Activated CD4-positive, alpha-beta memory T cell treated with anti-CD3 and anti-CD28 coated beads, Interleukin-2, amount 10 ng/mL, durations not matched to agents 7 days and 5 days (primary cell): ENCODE measurements at regions not wholly inside any gene's neighbourhood (a gene's known extent, or its start where the extent isn't known, plus 50 kb on each side); places are given as distances from the start of the nearest gene placed in this dataset.
A peak's percentile ranks its signal among the peaks of the same experiment; 100 is the strongest.

ENCODE experiments used
- CTCF ChIA-PET: fragments of 350-600 bp; sonication (Branson Sonifier 250); formaldehyde crosslinking; loops from one replicate; lab custom pipeline; 2021; ENCODE audit warnings: antibody characterized with exemption, inconsistent platforms; lab: Charles Lee
- POLR2A ChIA-PET: fragments of 350-600 bp; sonication (Branson Sonifier 250); formaldehyde crosslinking; loops from one replicate; lab custom pipeline; 2021; ENCODE audit warnings: antibody characterized with exemption; lab: Charles Lee
- DNase-seq: peaks from one replicate; pipeline ENCODE4 v3.0.0-alpha.2; 2020
- H3K27ac Mint-ChIP-seq: one replicate; pipeline ENCODE4 v1.8.0; 2021; ENCODE audit warnings: mild to moderate bottlenecking, mixed read lengths
- H3K27me3 Mint-ChIP-seq: one replicate; pipeline ENCODE4 v1.8.0; 2021; ENCODE audit warnings: mixed read lengths
- H3K36me3 Mint-ChIP-seq: one replicate; pipeline ENCODE4 v1.8.0; 2021; ENCODE audit warnings: low read depth, mixed read lengths
- H3K4me1 Mint-ChIP-seq: one replicate; pipeline ENCODE4 v1.8.0; 2021; ENCODE audit warnings: mixed read lengths
- H3K4me3 Mint-ChIP-seq: one replicate; pipeline ENCODE4 v1.8.0; 2021; ENCODE audit warnings: mild to moderate bottlenecking, mixed read lengths
- H3K9me3 Mint-ChIP-seq: one replicate; pipeline ENCODE4 v1.8.0; 2021; ENCODE audit warnings: mixed read lengths

DNA sequence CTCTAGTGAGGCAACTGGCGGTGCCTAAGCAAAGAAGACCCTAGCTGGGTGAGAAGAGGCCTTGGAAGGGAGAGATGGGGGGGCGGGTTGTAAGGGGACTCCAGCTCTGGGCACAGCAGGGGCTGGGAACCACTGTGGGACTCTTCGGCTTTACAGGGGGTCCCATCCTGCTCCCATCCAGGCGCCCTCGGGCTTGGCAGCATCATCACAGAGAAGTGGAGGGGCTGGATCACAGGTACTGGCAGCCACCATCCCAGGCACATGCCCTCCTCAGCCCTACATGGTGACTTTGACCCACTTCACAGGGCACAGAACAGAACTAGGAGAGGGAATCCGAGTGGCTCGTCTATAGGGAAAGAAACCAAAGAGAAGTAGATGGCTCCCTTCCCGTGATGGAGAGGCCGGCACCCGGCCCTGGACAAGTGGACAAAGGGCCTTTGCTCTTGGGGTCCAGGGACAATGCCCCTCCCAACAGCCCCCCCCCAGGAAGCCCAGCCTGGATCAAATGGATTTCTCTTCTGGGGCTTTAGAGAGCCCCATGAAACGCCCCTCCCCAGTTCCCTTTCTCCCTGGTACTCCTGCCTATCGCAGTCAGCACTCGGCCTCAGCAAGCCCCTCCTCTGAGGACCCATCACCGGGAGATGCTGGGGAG is 54.0 kb upstream of the ECE1 start:
- peaks cover 47% of the 10 kb centered on the region for H3K4me1 Mint-ChIP-seq
- H3K4me3 Mint-ChIP-seq, result peak overlapping the region; percentile 83
- no peaks in the 10 kb centered on the region for H3K27me3 Mint-ChIP-seq
- DNase-seq, result no peak
- H3K27ac Mint-ChIP-seq, result peak overlapping the region; percentile 88
- ChIA-PET CTCF (interaction anchor here (0.8 to 2.2 kb wide), 11 partner anchors 10 to 127 kb away, joined by 3 to 23 read pairs (median 6); partner anchors contain the start of gene ECE1), POLR2A (interaction anchor here (0.7 to 4.0 kb wide), 16 partner anchors 10 to 93 kb away, joined by 3 to 132 read pairs (median 4); partner anchors contain the start of gene ECE1)
- peaks cover 15% of the 10 kb centered on the region for H3K36me3 Mint-ChIP-seq
- H3K9me3 Mint-ChIP-seq, result no peaks in the 10 kb centered on the region

- H3K36me3 Mint-ChIP-seq, result peaks cover 19% of the 10 kb centered on the region
- no peaks in the 10 kb centered on the region for H3K27me3 Mint-ChIP-seq
- H3K27ac Mint-ChIP-seq, result peak overlapping the region; percentile 88
- H3K4me3 Mint-ChIP-seq, result peak overlapping the region; percentile 83
- H3K4me1 Mint-ChIP-seq, result peaks cover 58% of the 10 kb centered on the region
- ChIA-PET POLR2A (interaction anchor here (0.6 to 4.0 kb wide), 8 partner anchors 9 to 71 kb away, joined by 3 to 132 read pairs (median 4); partner anchors contain the start of gene ECE1), CTCF (interaction anchor here (1.1 to 2.7 kb wide), 2 partner anchors 73 to 88 kb away, joined by 4 to 10 read pairs; no protein-coding TSS in a partner anchor)
- peak; percentile 58 for DNase-seq
- no peaks in the 10 kb centered on the region for H3K9me3 Mint-ChIP-seq
Observed at GRCh38 chr1:21342961-21343838, 52.9 kb upstream of the ECE1 start.

DNA sequence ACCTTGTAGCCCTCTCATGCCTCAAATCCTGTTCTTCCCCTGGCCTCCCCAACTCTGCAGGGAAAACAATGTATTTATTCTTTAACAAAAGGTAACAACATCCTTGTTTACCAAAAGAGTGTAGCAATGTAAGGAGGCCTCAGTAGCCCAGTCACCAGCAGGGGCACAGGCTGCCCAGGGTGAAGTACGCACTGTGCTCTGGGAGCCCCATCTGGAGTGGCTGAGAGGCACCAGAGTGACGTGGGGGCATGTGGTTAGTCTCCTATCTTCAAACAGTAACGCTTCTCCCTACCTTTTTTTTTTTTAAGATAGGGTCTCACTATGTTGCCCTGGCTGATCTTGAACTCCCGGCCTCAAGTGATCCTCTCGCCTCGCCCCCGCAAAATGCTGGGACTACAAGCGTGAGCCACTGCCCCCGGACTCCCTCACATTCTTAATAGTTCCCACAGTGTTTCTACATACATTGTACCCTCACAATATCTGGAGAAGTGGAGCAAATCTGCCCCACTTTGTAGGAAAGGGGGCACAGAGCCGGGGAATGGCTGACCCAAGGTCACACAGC is 51.3 kb upstream of the ECE1 start:
- POLR2A ChIA-PET, result no interaction called here

DNA sequence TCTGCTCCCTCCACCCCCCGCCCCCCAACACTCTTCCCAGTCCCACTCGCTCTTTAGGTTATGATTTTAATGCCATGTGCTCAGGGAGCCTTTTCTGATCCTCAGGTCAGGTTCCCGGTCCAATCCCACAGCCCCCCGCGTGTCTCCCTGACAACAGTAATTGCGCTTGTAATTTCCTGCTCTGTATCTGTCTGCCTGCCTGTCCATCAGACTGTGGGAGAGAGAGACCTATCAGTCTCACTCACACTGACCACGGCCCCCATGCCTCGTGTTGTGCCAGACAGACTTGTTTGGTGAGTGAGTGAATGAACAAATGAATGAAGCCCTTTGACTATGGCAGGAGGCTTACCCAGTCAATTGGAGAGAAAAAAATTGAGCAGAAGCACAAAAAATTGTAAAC is 50.8 kb upstream of the ECE1 start:
- Mint-ChIP-seq H3K27ac (no peak overlapping the region), H3K9me3 (no peaks in the 10 kb centered on the region), H3K4me1 (peaks cover 78% of the 10 kb centered on the region), H3K27me3 (no peaks in the 10 kb centered on the region), H3K36me3 (peaks cover 28% of the 10 kb centered on the region), H3K4me3 (no peak overlapping the region)
- CTCF ChIA-PET, result interaction anchor here (2.7 kb wide), 1 partner anchor 71 kb away, joined by 10 read pairs; no protein-coding TSS in a partner anchor
- DNase-seq, result no peak
- POLR2A ChIA-PET, result no interaction called here

More for the DNA sequence above, 51.3 kb upstream of the ECE1 start:
- Mint-ChIP-seq H3K36me3 (peaks cover 27% of the 10 kb centered on the region), H3K27ac (no peak overlapping the region), H3K27me3 (no peaks in the 10 kb centered on the region), H3K9me3 (no peaks in the 10 kb centered on the region), H3K4me3 (no peak overlapping the region), H3K4me1 (peaks cover 74% of the 10 kb centered on the region)
- CTCF ChIA-PET, result interaction anchor here (0.6 to 2.7 kb wide), 2 partner anchors 49 to 71 kb away, joined by 3 to 10 read pairs; no protein-coding TSS in a partner anchor
- no peak for DNase-seq

- Mint-ChIP-seq H3K9me3 (no peaks in the 10 kb centered on the region), H3K27ac (no peak overlapping the region), H3K4me1 (peaks cover 84% of the 10 kb centered on the region), H3K27me3 (no peaks in the 10 kb centered on the region), H3K4me3 (no peak overlapping the region), H3K36me3 (peaks cover 29% of the 10 kb centered on the region)
- ChIA-PET CTCF (no interaction called here), POLR2A (no interaction called here)
- no peak for DNase-seq
Observed at GRCh38 chr1:21340230-21340945, 50.1 kb upstream of the ECE1 start.
